Astrocyte (in vitro differentiated cells and primary cell): ENCODE measurements at regions not wholly inside any gene's neighbourhood (a gene's known extent, or its start where the extent isn't known, plus 50 kb on each side); places are given as distances from the start of the nearest gene placed in this dataset.

Experiments used
- DNase-seq: peaks from one replicate; pipeline ENCODE4 v3.0.0-alpha.2; 2010; ENCODE audit warnings: low read depth
- FAIRE-seq: peaks from 2 replicates; lab custom pipeline; 2011; peaks lifted over from hg19 to GRCh38; lab: Jason Lieb, UNC
- H2AFZ ChIP-seq: 2 replicates; pipeline ENCODE4 v1.6.0; 2012; ENCODE audit warnings: low read depth, low read length, inconsistent platforms
- H3K27ac ChIP-seq: 2 replicates; pipeline ENCODE4 v1.5.1; 2011; ENCODE audit warnings: low read depth, low read length, inconsistent platforms
- H3K27me3 ChIP-seq: 2 replicates; pipeline ENCODE4 v1.6.0; 2011; ENCODE audit warnings: low read length, inconsistent platforms; ENCODE audit not compliant: insufficient read depth
- H3K36me3 ChIP-seq: 2 replicates; pipeline ENCODE4 v1.5.1; 2011; ENCODE audit warnings: low read length, inconsistent platforms; ENCODE audit not compliant: insufficient read depth
- H3K4me1 ChIP-seq: 2 replicates; pipeline ENCODE4 v1.5.1; 2011; ENCODE audit warnings: low read length, inconsistent platforms; ENCODE audit not compliant: insufficient read depth
- H3K4me2 ChIP-seq: 2 replicates; pipeline ENCODE4 v1.6.0; 2012; ENCODE audit warnings: low read length, inconsistent platforms
- H3K4me3 ChIP-seq: 2 replicates; pipeline ENCODE4 v1.5.1; 2011; ENCODE audit warnings: low read depth, mild to moderate bottlenecking, low read length, inconsistent platforms; ENCODE audit not compliant: insufficient read depth
- H3K79me2 ChIP-seq: 2 replicates; pipeline ENCODE4 v1.6.0; 2012; ENCODE audit warnings: mild to moderate bottlenecking, low read length, inconsistent platforms; ENCODE audit not compliant: insufficient read depth
- H3K9ac ChIP-seq: 2 replicates; pipeline ENCODE4 v1.6.0; 2012; ENCODE audit warnings: mild to moderate bottlenecking, low read length, inconsistent platforms
- H3K9me3 ChIP-seq: 2 replicates; pipeline ENCODE4 v1.5.1; 2012; ENCODE audit warnings: low read depth, mild to moderate bottlenecking, low read length, inconsistent platforms; ENCODE audit not compliant: insufficient read depth
- H4K20me1 ChIP-seq: 2 replicates; pipeline ENCODE4 v1.6.0; 2012; ENCODE audit warnings: low read length, inconsistent platforms; ENCODE audit not compliant: insufficient read depth
- H3K27ac Mint-ChIP-seq: one replicate; pipeline ENCODE4 v1.8.0; 2021; ENCODE audit warnings: mild to moderate bottlenecking, mixed read lengths; ENCODE audit not compliant: unreplicated experiment
- H3K27me3 Mint-ChIP-seq: one replicate; pipeline ENCODE4 v1.8.0; 2021; ENCODE audit warnings: low read depth, mixed read lengths; ENCODE audit not compliant: unreplicated experiment
- H3K36me3 Mint-ChIP-seq: one replicate; pipeline ENCODE4 v1.8.0; 2021; ENCODE audit warnings: low read depth, mixed read lengths; ENCODE audit not compliant: unreplicated experiment
- H3K4me1 Mint-ChIP-seq: one replicate; pipeline ENCODE4 v1.8.0; 2021; ENCODE audit warnings: low read depth, mixed read lengths; ENCODE audit not compliant: unreplicated experiment
- H3K4me3 Mint-ChIP-seq: one replicate; pipeline ENCODE4 v1.8.0; 2021; ENCODE audit warnings: mild to moderate bottlenecking, moderate library complexity, mixed read lengths; ENCODE audit not compliant: unreplicated experiment
- H3K9me3 Mint-ChIP-seq: one replicate; pipeline ENCODE4 v1.8.0; 2021; ENCODE audit warnings: mild to moderate bottlenecking, mixed read lengths; ENCODE audit not compliant: unreplicated experiment
- CTCF ChIP-seq: IDR thresholded peaks from 2 replicates; pipeline ENCODE4 v1.5.1; 2011; ENCODE audit warnings: low read depth, mild to moderate bottlenecking, inconsistent platforms, low read length, moderate library complexity; ENCODE audit not compliant: insufficient read depth
- EZH2 ChIP-seq: IDR thresholded peaks from 2 replicates; pipeline ENCODE4 v1.6.1; 2012; ENCODE audit warnings: mild to moderate bottlenecking, low read length, inconsistent platforms; ENCODE audit not compliant: insufficient read depth

DNA sequence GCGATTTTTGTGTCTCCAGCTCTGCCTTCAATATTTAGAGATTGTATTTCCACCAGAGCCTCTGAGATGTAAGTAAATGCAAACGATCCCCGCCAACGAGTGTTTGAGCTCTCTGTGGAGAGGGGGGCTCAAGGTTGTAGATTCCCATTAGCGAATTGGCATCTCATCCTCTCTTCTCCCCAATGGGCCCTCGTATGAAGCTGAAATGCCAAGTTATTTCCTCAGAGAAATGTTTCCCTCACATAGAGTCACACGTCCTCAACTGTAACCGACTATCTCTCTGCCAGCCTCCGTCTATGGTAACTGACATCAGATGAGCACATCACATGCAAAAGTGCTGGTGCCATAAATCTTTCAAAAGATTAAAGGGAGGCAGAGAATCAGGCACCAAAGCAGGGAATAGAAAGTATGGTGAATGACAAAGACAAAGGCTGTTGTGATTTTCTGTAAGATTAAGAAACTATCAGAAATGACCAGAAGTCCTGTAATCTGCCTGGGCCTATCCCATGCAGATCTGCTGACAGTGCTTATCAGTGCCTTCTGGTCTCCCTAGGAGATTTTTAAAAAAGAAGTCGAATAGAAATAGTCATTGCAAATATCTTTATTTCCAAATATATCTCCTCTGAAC is 157.1 kb downstream of the PDGFRA start:
- Histone ChIP-seq H3K79me2 (no peaks in the 10 kb centered on the region), H3K36me3 (no peaks in the 10 kb centered on the region), H3K4me3 (no peak overlapping the region), H3K9ac (no peak overlapping the region), H3K27ac (no peak overlapping the region), H3K9me3 (no peaks in the 10 kb centered on the region), H4K20me1 (no peaks in the 10 kb centered on the region), H3K4me1 (no peaks in the 10 kb centered on the region), H2AFZ (no peak overlapping the region), H3K4me2 (no peak overlapping the region), H3K27me3 (peaks cover 3% of the 10 kb centered on the region)
- no peaks in the 10 kb centered on the region for H3K4me1 Mint-ChIP-seq
- H3K9me3 Mint-ChIP-seq, result peaks cover 4% of the 10 kb centered on the region
- no peak overlapping the region for H3K27ac Mint-ChIP-seq
- H3K36me3 Mint-ChIP-seq, result no peaks in the 10 kb centered on the region
- DNase-seq (no peak), FAIRE-seq (no peak)
- TF ChIP-seq EZH2, result no peak
- TF ChIP-seq CTCF, result no peak
- H3K4me3 Mint-ChIP-seq, result no peak overlapping the region
- H3K27me3 Mint-ChIP-seq, result peaks cover 4% of the 10 kb centered on the region

DNA sequence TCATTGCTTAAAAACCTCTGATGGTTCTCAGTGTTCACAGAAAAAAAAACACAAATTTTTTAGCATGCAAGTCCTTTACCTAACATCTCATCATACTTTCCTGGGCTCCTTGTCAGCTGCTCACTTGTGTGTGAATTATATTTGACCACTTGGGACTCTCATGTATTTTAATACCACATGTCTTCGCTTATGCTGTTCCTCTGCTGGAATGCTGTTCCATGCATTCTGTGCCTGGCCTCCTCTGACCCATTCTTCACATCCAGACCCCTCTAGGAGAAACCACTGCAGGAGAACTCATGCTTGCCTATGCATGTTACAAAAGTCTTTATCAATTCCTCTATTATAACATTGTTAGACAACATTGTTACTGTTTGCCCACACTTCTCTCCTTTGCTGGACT is 157.6 kb downstream of the PDGFRA start:
- Mint-ChIP-seq H3K27ac (no peak overlapping the region), H3K4me3 (no peak overlapping the region), H3K27me3 (peaks cover 4% of the 10 kb centered on the region), H3K9me3 (peaks cover 6% of the 10 kb centered on the region), H3K36me3 (no peaks in the 10 kb centered on the region), H3K4me1 (no peaks in the 10 kb centered on the region)
- no peaks in the 10 kb centered on the region for H4K20me1 ChIP-seq
- H3K9ac ChIP-seq, result no peak overlapping the region
- no peaks in the 10 kb centered on the region for H3K36me3 ChIP-seq
- FAIRE-seq (no peak), DNase-seq (no peak)
- H3K4me1 ChIP-seq, result no peaks in the 10 kb centered on the region
- H2AFZ ChIP-seq, result no peak overlapping the region
- peaks cover 3% of the 10 kb centered on the region for H3K27me3 ChIP-seq
- no peaks in the 10 kb centered on the region for H3K9me3 ChIP-seq
- H3K79me2 ChIP-seq, result no peaks in the 10 kb centered on the region
- H3K4me2 ChIP-seq, result no peak overlapping the region
- TF ChIP-seq EZH2, result no peak
- no peak for TF ChIP-seq CTCF
- H3K27ac ChIP-seq, result no peak overlapping the region
- H3K4me3 ChIP-seq, result no peak overlapping the region

DNA sequence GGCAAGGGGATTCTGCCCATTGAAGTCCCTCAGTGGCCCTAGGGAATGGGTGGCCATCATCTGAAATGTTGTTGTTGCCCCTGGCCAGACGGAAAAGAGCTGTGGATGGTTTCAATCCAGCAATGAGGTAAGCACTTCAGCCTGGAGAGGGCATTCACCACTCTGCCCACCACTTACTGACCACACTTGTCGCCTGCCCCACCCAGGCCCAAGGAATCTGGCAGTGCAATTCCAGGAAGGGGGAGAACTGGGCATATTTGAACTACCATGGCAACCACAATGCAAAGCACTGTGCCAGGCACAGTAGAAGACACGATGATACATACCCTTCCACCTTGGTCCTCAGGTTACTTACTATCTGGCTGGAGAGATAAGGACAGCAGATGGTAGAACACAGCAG is 161.6 kb downstream of the PDGFRA start:
- Mint-ChIP-seq H3K36me3 (no peaks in the 10 kb centered on the region), H3K27me3 (peaks cover under 1% of the 10 kb centered on the region), H3K4me3 (no peak overlapping the region), H3K9me3 (peaks cover 6% of the 10 kb centered on the region), H3K4me1 (no peaks in the 10 kb centered on the region), H3K27ac (no peak overlapping the region)
- no peaks in the 10 kb centered on the region for H3K4me1 ChIP-seq
- H3K4me2 ChIP-seq, result no peak overlapping the region
- H3K79me2 ChIP-seq, result no peaks in the 10 kb centered on the region
- no peaks in the 10 kb centered on the region for H3K9me3 ChIP-seq
- TF ChIP-seq EZH2 (no peak), CTCF (no peak)
- H3K27me3 ChIP-seq, result peaks cover 7% of the 10 kb centered on the region
- DNase-seq, result no peak
- H4K20me1 ChIP-seq, result no peaks in the 10 kb centered on the region
- H3K4me3 ChIP-seq, result no peak overlapping the region
- FAIRE-seq, result no peak
- H2AFZ ChIP-seq, result no peak overlapping the region
- H3K27ac ChIP-seq, result no peak overlapping the region
- H3K36me3 ChIP-seq, result no peaks in the 10 kb centered on the region
- no peak overlapping the region for H3K9ac ChIP-seq
